Activated CD4-positive, alpha-beta T cell treated with anti-CD3 and anti-CD28 coated beads, Interleukin-2, amount 50 U/mL, for 1 hour (primary cell): ENCODE measurements at regions not wholly inside any gene's neighbourhood (a gene's known extent, or its start where the extent isn't known, plus 50 kb on each side); places are given as distances from the start of the nearest gene placed in this dataset.
"Not testable (repeated sequence)": the region's sequence is repeated elsewhere in the genome, so short reads cannot be mapped to it uniquely, and the experiment has no call there.

Experiments
- DNase-seq: peaks from one replicate; pipeline ENCODE4 v3.0.0-alpha.2; 2020

- no peak for DNase-seq
Observed at GRCh38 chr4:20122198-20122988, 129.3 kb upstream of the SLIT2 start.

- no peak for DNase-seq
Observed at GRCh38 chr4:20119141-20119540, 132.6 kb upstream of the SLIT2 start.

DNA sequence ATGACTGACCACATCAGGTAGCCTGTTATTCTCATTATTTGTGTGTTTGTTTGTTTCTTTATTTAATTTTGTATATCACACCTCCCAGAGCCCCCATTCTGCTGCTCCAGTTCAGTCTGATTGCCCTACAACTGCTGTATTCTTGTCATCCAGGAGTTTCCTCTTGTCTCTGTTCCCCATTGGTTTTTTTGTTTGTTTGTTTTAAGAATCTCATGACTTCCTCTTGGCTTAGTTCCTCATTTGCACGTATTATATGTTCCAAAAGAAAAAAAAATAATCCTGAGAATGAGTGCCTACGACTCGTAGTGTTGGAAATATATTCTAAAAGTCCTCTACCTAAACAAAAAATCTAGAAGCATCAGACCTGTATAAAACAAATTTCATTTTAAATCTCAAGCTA is 142.3 kb upstream of the SLIT2 start:
- DNase-seq: no peak

GRCh38 chr4:20106921-20107320 is 144.8 kb upstream of the SLIT2 start:
- no peak for DNase-seq

- DNase-seq: no peak
Observed at GRCh38 chr4:20101831-20102230, 149.9 kb upstream of the SLIT2 start.

GRCh38 chr4:20096911-20097310 is 154.8 kb upstream of the SLIT2 start:
- no peak for DNase-seq

GRCh38 chr4:20095805-20096541 is 155.7 kb upstream of the SLIT2 start:
- DNase-seq: no peak

DNA sequence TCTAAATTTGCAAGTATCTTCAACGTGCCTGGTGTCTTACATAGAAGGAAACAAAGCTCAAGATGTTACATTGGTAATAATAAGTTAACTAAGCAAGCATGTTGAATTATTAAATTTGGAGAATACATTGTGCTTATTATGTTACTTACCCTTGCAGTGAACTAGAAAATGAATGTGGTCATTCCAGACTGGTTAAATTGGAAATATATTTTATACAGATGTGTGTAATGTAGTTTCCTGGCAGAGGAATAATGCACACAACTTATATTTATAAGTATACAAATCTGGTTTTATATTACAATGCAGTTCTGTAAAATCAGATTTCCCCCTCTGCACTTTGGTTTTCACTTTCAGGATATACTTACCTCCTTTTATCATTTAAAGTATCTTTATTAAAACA is 159.9 kb upstream of the SLIT2 start:
- no peak for DNase-seq

DNA sequence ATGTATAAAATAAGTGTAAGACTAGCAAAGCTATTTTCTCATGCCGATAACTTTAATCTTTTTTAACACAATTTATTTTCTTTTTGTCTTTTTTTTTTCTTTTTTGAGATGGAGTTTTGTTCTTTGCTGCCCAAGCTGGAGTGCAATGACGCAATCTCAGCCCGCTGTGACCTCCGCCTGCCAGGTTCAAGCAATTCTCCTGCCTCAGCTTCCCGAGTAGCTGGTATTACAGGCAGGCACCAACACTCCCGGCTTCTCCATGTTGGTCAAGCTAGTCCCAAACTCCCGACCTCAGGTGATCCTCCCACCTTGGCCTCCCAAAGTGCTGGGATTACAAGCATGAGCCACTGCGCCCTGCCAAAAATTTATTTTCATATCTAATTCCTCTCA is 164.2 kb upstream of the SLIT2 start:
- no peak for DNase-seq

- DNase-seq: no peak
Observed at GRCh38 chr4:20086799-20087521, 164.7 kb upstream of the SLIT2 start.

DNA sequence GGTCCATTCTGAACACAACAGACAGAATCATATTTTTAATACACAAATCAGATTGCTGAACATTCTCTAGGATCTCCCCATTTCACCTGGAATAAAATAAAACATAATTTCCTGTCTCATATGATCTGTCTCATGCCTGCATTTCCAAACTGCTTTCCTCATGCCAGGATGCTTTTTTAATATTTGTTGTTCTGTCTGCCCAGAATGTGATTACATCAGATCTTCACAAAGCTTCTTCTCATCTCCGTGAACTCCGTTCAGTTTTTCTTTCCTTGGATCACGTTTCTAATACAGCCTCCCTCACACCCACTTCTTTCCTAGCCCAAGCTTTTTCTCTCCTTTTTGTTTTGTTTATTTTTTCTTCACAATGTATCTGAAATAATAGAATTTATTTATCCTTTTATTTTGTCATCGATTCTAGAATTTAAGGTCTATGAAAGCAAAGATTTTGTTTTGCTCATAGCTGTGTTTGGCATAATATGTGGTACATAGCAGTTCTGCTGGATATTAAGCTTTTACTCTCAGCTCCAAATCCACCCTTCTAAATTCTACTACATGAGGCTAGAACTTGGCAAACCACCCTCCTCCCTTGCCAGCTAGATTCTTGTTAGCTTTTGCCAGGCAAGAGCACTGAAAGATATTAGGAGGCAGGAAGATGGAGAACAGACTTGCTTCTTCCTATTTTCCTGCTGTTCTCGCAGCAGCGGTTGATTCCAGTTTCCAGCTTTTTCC is 165.5 kb upstream of the SLIT2 start:
- no peak for DNase-seq

- no peak for DNase-seq
Observed at GRCh38 chr4:20085653-20086052, 166.1 kb upstream of the SLIT2 start.

GRCh38 chr4:20085156-20085555 is 166.5 kb upstream of the SLIT2 start:
- no peak for DNase-seq

DNA sequence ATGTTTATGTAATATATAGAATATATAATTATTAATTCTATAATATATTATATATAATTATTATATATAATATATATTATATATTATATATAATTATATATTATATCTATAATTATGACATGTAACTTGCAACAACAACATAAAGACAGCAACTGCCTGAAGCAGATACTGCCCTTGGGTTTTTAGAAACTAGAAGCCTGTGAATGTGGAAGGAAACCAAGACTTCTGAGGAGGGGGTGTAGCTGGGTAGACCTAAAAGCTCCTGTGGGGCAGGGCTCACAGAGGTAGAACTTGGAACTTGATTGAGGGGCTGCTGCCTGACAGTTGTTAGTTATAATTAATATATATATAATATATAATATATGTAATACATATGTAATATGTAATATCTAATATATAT is 167.2 kb upstream of the SLIT2 start:
- no peak for DNase-seq

DNA sequence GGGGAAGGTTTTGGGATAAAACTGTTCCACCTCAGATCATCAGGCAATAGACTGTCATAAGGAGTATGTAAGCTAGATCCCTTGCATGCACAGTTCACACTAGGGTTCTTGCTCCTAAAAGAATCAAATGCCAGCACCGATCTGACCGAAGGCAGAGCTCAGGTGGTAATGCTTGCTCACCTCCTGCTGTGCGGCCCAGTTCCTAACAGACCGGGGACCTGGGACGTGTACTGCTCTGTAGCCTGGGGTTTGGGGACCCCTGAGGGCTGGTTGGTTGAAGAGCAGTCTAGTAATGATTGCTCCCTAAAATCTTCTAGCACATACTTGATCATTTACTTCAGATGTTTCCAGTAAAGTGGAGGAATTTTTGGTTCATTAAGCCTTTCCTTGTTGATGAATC is 173.1 kb upstream of the SLIT2 start:
- DNase-seq: no peak

GRCh38 chr4:20075248-20075871 is 176.3 kb upstream of the SLIT2 start:
- DNase-seq: no peak

DNA sequence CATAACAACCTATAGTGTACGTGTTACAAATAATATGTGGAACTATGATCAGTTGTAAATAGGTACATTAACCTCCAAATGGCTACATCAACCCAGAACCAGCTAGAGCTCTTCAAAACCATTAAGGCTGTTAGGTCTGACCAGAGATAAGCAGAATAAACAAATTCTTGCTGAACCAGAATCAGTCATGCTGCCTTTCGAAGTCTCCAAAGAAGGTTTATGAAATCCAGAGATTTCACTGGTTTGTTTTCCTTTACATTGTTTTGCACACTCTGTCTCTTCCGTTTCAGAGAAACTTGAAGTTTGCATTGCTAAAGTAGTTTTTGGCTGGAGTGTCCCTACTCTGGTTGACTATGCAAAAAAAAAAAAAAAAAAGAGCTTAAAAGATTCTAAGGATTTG is 177.3 kb upstream of the SLIT2 start:
- DNase-seq: no peak

DNA sequence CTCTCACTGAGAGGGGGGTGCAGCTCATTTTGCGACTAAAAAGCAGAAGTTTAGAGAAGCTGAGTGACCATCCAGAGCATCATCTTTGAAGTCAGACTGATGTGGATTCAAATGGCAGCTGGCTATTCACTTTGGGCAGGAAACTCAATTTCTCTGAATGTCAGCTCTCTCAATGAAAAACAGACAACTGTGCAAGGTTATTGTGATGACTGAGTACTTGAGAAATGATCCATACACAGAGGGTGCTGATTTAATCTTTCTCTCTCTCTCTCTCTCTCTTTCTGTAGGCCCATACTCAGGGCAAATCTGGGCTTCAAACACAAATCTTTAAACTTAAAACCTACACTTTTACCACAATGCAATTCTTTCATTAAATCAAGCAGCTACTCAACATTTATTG is 185.8 kb upstream of the SLIT2 start:
- no peak for DNase-seq

- DNase-seq: not testable (repeated sequence)
Observed at GRCh38 chr4:20062857-20063256, 188.8 kb upstream of the SLIT2 start.

DNA sequence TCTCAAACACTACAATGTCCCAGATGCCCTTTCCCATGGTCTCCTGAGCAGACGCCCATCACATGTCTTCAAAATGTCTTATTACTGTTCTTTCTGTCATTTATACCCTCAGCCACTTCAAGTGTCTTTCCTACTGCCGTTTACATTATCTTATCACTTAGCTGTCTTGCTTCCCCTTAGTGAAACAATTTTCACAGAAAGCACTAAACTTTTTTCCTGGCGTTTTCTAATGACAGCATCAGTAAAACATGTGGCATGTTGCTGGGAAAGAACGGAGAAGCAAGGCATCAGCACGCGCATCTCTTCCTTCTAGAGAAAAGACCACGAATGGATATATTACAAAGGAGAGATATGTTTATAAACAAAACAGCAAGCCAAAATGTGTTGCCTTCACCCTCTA is 189.7 kb upstream of the SLIT2 start:
- DNase-seq: no peak

DNA sequence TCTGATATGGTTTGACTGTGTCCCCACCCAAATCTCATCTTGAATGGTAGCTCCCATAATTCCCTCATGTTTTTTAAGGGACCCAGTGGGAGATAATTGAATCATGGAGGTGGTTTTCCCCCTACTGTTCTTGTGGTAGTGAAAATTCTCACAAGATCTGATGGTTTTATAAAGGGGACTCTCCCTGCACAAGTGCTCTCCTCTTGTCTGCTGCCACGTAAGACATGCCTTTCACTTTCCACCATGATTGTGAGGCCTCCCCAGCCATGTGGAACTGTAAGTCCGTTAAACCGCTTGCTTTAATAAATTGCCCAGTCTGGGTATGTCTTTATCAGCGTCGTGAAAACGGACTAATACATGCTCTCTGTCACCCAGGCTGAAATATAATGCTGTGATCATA is 200.9 kb upstream of the SLIT2 start:
- DNase-seq: no peak

GRCh38 chr4:20049889-20050288 is 201.8 kb upstream of the SLIT2 start:
- DNase-seq: no peak
